ENCODE measurements at regions not wholly inside any gene's neighbourhood (a gene's known extent, or its start where the extent isn't known, plus 50 kb on each side); places are given as distances from the start of the nearest gene placed in this dataset.

GRCh38 chr12:130286741-130287440 is 50.8 kb upstream of the PIWIL1 start:
- no peaks in the 10 kb centered on the region for H3K9me3 ChIP-seq

More at GRCh38 chr12:130286741-130287440, 50.8 kb upstream of the PIWIL1 start:
- Histone ChIP-seq H3K4me1 (no peaks in the 10 kb centered on the region), H3K4me3 (replicated peaks in 1 of 3) (no peak overlapping the region), H3K36me3 (no peaks in the 10 kb centered on the region), H3K27me3 (no peaks in the 10 kb centered on the region), H3K27ac (no peak overlapping the region)
- intact Hi-C loops (cut with DNase I): no loop called here
- 51 to 61% methylated on average over 14 of the region's 14 CpGs for WGBS, 2 donors
- DNase-seq: no peak
- TF ChIP-seq, protein P1, sequence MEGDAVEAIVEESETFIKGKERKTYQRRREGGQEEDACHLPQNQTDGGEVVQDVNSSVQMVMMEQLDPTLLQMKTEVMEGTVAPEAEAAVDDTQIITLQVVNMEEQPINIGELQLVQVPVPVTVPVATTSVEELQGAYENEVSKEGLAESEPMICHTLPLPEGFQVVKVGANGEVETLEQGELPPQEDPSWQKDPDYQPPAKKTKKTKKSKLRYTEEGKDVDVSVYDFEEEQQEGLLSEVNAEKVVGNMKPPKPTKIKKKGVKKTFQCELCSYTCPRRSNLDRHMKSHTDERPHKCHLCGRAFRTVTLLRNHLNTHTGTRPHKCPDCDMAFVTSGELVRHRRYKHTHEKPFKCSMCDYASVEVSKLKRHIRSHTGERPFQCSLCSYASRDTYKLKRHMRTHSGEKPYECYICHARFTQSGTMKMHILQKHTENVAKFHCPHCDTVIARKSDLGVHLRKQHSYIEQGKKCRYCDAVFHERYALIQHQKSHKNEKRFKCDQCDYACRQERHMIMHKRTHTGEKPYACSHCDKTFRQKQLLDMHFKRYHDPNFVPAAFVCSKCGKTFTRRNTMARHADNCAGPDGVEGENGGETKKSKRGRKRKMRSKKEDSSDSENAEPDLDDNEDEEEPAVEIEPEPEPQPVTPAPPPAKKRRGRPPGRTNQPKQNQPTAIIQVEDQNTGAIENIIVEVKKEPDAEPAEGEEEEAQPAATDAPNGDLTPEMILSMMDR (IDR thresholded peaks at IDR 0.05): no peak
- TF ChIP-seq POLR2A (IDR thresholded peaks at IDR 0.05): no peak
